ENCODE measurements at regions not wholly inside any gene's neighbourhood (a gene's known extent, or its start where the extent isn't known, plus 50 kb on each side); places are given as distances from the start of the nearest gene placed in this dataset.

GRCh38 chr5:3060283-3060682 lies 308.8 kb upstream of the IRX2 start:
- TF ChIP-seq MYC (IDR thresholded peaks at IDR 0.05; ENCODE audit: borderline replicate concordance, low read length) = no peak
- no peak for TF ChIP-seq CTCF (IDR thresholded peaks at IDR 0.05)
- TF ChIP-seq NR3C1 (IDR thresholded peaks at IDR 0.05) = no peak
- TF ChIP-seq POLR2A (IDR thresholded peaks at IDR 0.05; ENCODE audit: low read length) = no peak
- TF ChIP-seq FOSL2 (IDR thresholded peaks at IDR 0.05) = no peak
- no peak for TF ChIP-seq FOSL2 (CRISPR knock-in tag; IDR thresholded peaks at IDR 0.05)
- no peak for TF ChIP-seq KDM1A (IDR thresholded peaks at IDR 0.05; ENCODE audit: low read depth)
- no peak for TF ChIP-seq SMC3 (IDR thresholded peaks at IDR 0.05)
- TF ChIP-seq JUN (IDR thresholded peaks at IDR 0.05) = no peak
- TF ChIP-seq RCOR1 (IDR thresholded peaks at IDR 0.05; ENCODE audit: low read depth, low read length) = no peak
- no peak for TF ChIP-seq CHD4 (IDR thresholded peaks at IDR 0.05; ENCODE audit: borderline replicate concordance)
- no peak for TF ChIP-seq MAX (IDR thresholded peaks at IDR 0.05)
- TF ChIP-seq RAD21 (conservative IDR thresholded peaks at IDR 0.05 in 1 of 2, IDR thresholded peaks at IDR 0.05 in 1 of 2) = no peak
- TF ChIP-seq TFCP2L1 (CRISPR knock-in tag; IDR thresholded peaks at IDR 0.05) = no peak
- no peak for TF ChIP-seq PBX3 (IDR thresholded peaks at IDR 0.05)

All from A549 (cell line).